ENCODE measurements at regions not wholly inside any gene's neighbourhood (a gene's known extent, or its start where the extent isn't known, plus 50 kb on each side); places are given as distances from the start of the nearest gene placed in this dataset.

DNA sequence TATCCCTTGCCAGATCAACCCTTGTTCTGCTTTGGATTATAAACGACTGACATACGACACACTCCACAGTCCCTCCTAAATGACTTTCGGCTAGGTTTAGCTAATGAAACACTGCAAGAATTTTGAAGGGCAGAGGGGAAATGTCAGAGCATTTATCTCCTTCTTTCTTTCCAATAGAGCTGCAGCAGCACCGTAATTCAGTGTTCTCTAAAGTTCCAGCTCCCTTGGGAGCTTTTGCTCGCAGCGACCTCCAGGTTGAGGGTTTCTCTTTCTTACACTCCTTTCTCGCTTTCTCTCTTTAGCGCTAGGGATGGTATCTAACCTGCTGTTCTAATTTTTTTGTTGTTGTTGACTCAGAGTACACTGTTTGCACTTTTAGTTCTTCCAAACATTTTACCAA, 467.1 kb upstream of the ST8SIA4 start:
- TF ChIP-seq CTCF (conservative IDR thresholded peaks at IDR 0.05; ENCODE audit: low read depth in 2 of 2) (no peak), POLR2AphosphoS5 (IDR thresholded peaks at IDR 0.05; ENCODE audit: low read depth) (no peak), ZNF331 (CRISPR knock-in tag; IDR thresholded peaks at IDR 0.05; ENCODE audit: low read depth) (no peak), CREB1 (CRISPR knock-in tag; IDR thresholded peaks at IDR 0.05; ENCODE audit: low read depth) (no peak), EZH2 (IDR thresholded peaks at IDR 0.05; ENCODE audit: low read depth, unreplicated experiment) (no peak), EZH2phosphoT487 (IDR thresholded peaks at IDR 0.05; ENCODE audit: unreplicated experiment) (no peak), NANOG (IDR thresholded peaks at IDR 0.05; ENCODE audit: borderline replicate concordance) (no peak), JUNB (IDR thresholded peaks at IDR 0.05; ENCODE audit: unreplicated experiment) (no peak), ZNF114 (CRISPR knock-in tag; IDR thresholded peaks at IDR 0.05) (no peak), STAT1 (IDR thresholded peaks at IDR 0.05; ENCODE audit: unreplicated experiment) (no peak)
- TF ChIP-seq, protein P1, sequence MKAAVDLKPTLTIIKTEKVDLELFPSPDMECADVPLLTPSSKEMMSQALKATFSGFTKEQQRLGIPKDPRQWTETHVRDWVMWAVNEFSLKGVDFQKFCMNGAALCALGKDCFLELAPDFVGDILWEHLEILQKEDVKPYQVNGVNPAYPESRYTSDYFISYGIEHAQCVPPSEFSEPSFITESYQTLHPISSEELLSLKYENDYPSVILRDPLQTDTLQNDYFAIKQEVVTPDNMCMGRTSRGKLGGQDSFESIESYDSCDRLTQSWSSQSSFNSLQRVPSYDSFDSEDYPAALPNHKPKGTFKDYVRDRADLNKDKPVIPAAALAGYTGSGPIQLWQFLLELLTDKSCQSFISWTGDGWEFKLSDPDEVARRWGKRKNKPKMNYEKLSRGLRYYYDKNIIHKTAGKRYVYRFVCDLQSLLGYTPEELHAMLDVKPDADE (IDR thresholded peaks at IDR 0.05): no peak
- TF ChIP-seq, protein P2, sequence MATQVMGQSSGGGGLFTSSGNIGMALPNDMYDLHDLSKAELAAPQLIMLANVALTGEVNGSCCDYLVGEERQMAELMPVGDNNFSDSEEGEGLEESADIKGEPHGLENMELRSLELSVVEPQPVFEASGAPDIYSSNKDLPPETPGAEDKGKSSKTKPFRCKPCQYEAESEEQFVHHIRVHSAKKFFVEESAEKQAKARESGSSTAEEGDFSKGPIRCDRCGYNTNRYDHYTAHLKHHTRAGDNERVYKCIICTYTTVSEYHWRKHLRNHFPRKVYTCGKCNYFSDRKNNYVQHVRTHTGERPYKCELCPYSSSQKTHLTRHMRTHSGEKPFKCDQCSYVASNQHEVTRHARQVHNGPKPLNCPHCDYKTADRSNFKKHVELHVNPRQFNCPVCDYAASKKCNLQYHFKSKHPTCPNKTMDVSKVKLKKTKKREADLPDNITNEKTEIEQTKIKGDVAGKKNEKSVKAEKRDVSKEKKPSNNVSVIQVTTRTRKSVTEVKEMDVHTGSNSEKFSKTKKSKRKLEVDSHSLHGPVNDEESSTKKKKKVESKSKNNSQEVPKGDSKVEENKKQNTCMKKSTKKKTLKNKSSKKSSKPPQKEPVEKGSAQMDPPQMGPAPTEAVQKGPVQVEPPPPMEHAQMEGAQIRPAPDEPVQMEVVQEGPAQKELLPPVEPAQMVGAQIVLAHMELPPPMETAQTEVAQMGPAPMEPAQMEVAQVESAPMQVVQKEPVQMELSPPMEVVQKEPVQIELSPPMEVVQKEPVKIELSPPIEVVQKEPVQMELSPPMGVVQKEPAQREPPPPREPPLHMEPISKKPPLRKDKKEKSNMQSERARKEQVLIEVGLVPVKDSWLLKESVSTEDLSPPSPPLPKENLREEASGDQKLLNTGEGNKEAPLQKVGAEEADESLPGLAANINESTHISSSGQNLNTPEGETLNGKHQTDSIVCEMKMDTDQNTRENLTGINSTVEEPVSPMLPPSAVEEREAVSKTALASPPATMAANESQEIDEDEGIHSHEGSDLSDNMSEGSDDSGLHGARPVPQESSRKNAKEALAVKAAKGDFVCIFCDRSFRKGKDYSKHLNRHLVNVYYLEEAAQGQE (IDR thresholded peaks at IDR 0.05; ENCODE audit: unreplicated experiment): no peak
